GM23338 (cell line): ENCODE measurements at regions not wholly inside any gene's neighbourhood (a gene's known extent, or its start where the extent isn't known, plus 50 kb on each side); places are given as distances from the start of the nearest gene placed in this dataset.

Experiments used
- ATAC-seq: fragments of 200-7000 bp; cut with Tn5 transposase; 3 replicates; pipeline ENCODE4 v1.9.1; 2020
- DNase-seq: peaks from one replicate; pipeline ENCODE4 v3.0.0-alpha.2; 2015; ENCODE audit warnings: low spot score
- H2AFZ ChIP-seq: fragments of 200-600 bp; sonication (generic); 2 replicates; pipeline ENCODE4 v1.8.0; 2016; ENCODE audit warnings: antibody characterized with exemption, mild to moderate bottlenecking, moderate library complexity
- H3F3A ChIP-seq: fragments of 200-600 bp; sonication (generic); replicated peaks from 2 replicates; pipeline ENCODE4 v1.8.0; 2017; ENCODE audit warnings: antibody characterized with exemption, mixed run types, low read depth
- H3K27ac ChIP-seq: fragments of 200-600 bp; sonication (generic); 2 replicates; pipeline ENCODE4 v1.6.1; 2016; ENCODE audit warnings: low read depth
- H3K27me3 ChIP-seq: fragments of 200-600 bp; sonication (generic); 2 replicates; pipeline ENCODE4 v1.8.0; 2016; ENCODE audit warnings: mild to moderate bottlenecking, mixed run types, moderate library complexity; ENCODE audit not compliant: insufficient read depth
- H3K36me3 ChIP-seq: fragments of 200-600 bp; sonication (generic); 2 replicates; pipeline ENCODE4 v1.8.0; 2016; ENCODE audit warnings: mild to moderate bottlenecking; ENCODE audit not compliant: insufficient read depth
- H3K4me1 ChIP-seq: fragments of 200-600 bp; sonication (generic); 2 replicates; pipeline ENCODE4 v1.8.0; 2016; ENCODE audit warnings: mild to moderate bottlenecking, moderate library complexity; ENCODE audit not compliant: insufficient read depth
- H3K4me2 ChIP-seq: fragments of 200-600 bp; sonication (generic); 2 replicates; pipeline ENCODE4 v1.7.1; 2017; ENCODE audit warnings: mixed run types
- H3K4me3 ChIP-seq: fragments of 200-600 bp; sonication (generic); 2 replicates; pipeline ENCODE4 v1.6.1; 2016; ENCODE audit warnings: mixed run types
- H3K79me2 ChIP-seq: fragments of 200-600 bp; sonication (generic); replicated peaks from 2 replicates; pipeline ENCODE4 v1.8.0; 2017; ENCODE audit warnings: mild to moderate bottlenecking; ENCODE audit not compliant: insufficient read depth
- H3K9me2 ChIP-seq: fragments of 200-600 bp; sonication (generic); 2 replicates; pipeline ENCODE4 v1.8.0; 2017; ENCODE audit not compliant: insufficient read depth
- H4K20me1 ChIP-seq: fragments of 200-600 bp; sonication (generic); replicated peaks from 2 replicates; pipeline ENCODE4 v1.8.0; 2017; ENCODE audit warnings: mild to moderate bottlenecking; ENCODE audit not compliant: insufficient read depth
- H3K27ac Mint-ChIP-seq: 2 replicates; pipeline ENCODE4 v1.8.0; 2020; ENCODE audit warnings: inconsistent platforms, mild to moderate bottlenecking, moderate library complexity, mixed read lengths
- H3K27me3 Mint-ChIP-seq: 3 replicates; pipeline ENCODE4 v1.8.0; 2022; ENCODE audit warnings: low read depth, mild to moderate bottlenecking, moderate library complexity, mixed read lengths, inconsistent platforms; ENCODE audit not compliant: insufficient read depth, poor library complexity
- H3K36me3 Mint-ChIP-seq: 3 replicates; pipeline ENCODE4 v1.8.0; 2021; ENCODE audit warnings: low read depth, mild to moderate bottlenecking, inconsistent platforms, moderate library complexity, mixed read lengths
- H3K4me1 Mint-ChIP-seq: 3 replicates; pipeline ENCODE4 v1.8.0; 2020; ENCODE audit warnings: mild to moderate bottlenecking, inconsistent platforms, mixed read lengths
- H3K4me3 Mint-ChIP-seq: 3 replicates; pipeline ENCODE4 v1.8.0; 2021; ENCODE audit warnings: moderate library complexity, mild to moderate bottlenecking, inconsistent platforms, mixed read lengths
- H3K9me3 Mint-ChIP-seq: 3 replicates; pipeline ENCODE4 v1.8.0; 2020; ENCODE audit warnings: moderate library complexity, mild to moderate bottlenecking, inconsistent platforms, mixed read lengths
- CREB1 ChIP-seq: fragments of 250-450 bp; sonication (Bioruptor Pico); IDR thresholded peaks from 2 replicates; pipeline ENCODE4 v1.5.0; 2020; ENCODE audit warnings: low read depth, mild to moderate bottlenecking, moderate library complexity
- CTCF ChIP-seq, 2 experiments: fragments of 200-600 bp in 1 of 2; sonication (generic) in 1 of 2; conservative IDR thresholded peaks; 2 replicates each; pipeline versions ENCODE4 v1.5.1 to v1.6.1; 2016 to 2017; ENCODE audit warnings: antibody characterized with exemption in 2 of 2, low read depth in 2 of 2, mild to moderate bottlenecking in 2 of 2, moderate library complexity in 1 of 2
- ETS1 ChIP-seq: IDR thresholded peaks from 2 replicates; pipeline ENCODE4 v1.6.1; 2016; ENCODE audit warnings: antibody characterized with exemption
- EZH2 ChIP-seq: fragments of 200-600 bp; sonication (generic); IDR thresholded peaks from one replicate; pipeline ENCODE4 v1.8.0; 2017; ENCODE audit warnings: antibody characterized with exemption, mild to moderate bottlenecking, low read depth; ENCODE audit not compliant: unreplicated experiment
- EZH2phosphoT487 ChIP-seq: fragments of 200-600 bp; sonication (generic); IDR thresholded peaks from one replicate; pipeline ENCODE4 v1.8.1; 2018; ENCODE audit warnings: antibody characterized with exemption; ENCODE audit not compliant: unreplicated experiment
- JUNB ChIP-seq: IDR thresholded peaks from one replicate; pipeline ENCODE4 v1.6.1; 2016; ENCODE audit warnings: antibody characterized with exemption; ENCODE audit not compliant: unreplicated experiment
- NANOG ChIP-seq: IDR thresholded peaks from 2 replicates; pipeline ENCODE4 v1.6.1; 2016; ENCODE audit warnings: antibody characterized with exemption, borderline replicate concordance
- POLR2AphosphoS5 ChIP-seq: IDR thresholded peaks from 2 replicates; pipeline ENCODE4 v1.6.1; 2016; ENCODE audit warnings: antibody characterized with exemption, low read depth
- REST ChIP-seq: IDR thresholded peaks from one replicate; pipeline ENCODE4 v1.6.1; 2018; ENCODE audit warnings: antibody characterized with exemption; ENCODE audit not compliant: unreplicated experiment
- STAT1 ChIP-seq: IDR thresholded peaks from one replicate; pipeline ENCODE4 v1.6.1; 2016; ENCODE audit warnings: antibody characterized with exemption; ENCODE audit not compliant: unreplicated experiment
- ZNF114 ChIP-seq: fragments of 250-450 bp; sonication (Bioruptor Pico); IDR thresholded peaks from 2 replicates; pipeline ENCODE4 v1.5.0; 2020; ENCODE audit warnings: mild to moderate bottlenecking, moderate library complexity
- ZNF331 ChIP-seq: fragments of 250-450 bp; sonication (Bioruptor Pico); IDR thresholded peaks from 2 replicates; pipeline ENCODE4 v1.5.0; 2020; ENCODE audit warnings: low read depth, mild to moderate bottlenecking, moderate library complexity
- ZNF462 ChIP-seq: fragments of 250-450 bp; sonication (Bioruptor Pico); IDR thresholded peaks from 2 replicates; pipeline ENCODE4 v1.5.0; 2020; ENCODE audit warnings: mild to moderate bottlenecking, moderate library complexity

GRCh38 chr2:175601969-175602368 is 400.1 kb downstream of the LNPK start:
- no peak for DNase-seq
- Histone ChIP-seq H4K20me1 (no peaks in the 10 kb centered on the region), H2AFZ (no peak overlapping the region), H3K4me2 (no peak overlapping the region), H3K9me2 (no peaks in the 10 kb centered on the region), H3K27me3 (no peaks in the 10 kb centered on the region), H3K4me1 (peaks cover 52% of the 10 kb centered on the region), H3K36me3 (no peaks in the 10 kb centered on the region), H3K79me2 (no peaks in the 10 kb centered on the region), H3K27ac (no peak overlapping the region), H3F3A (no peaks in the 10 kb centered on the region), H3K4me3 (no peak overlapping the region)
- no peaks in the 10 kb centered on the region for H3K27me3 Mint-ChIP-seq
- no peak overlapping the region for H3K27ac Mint-ChIP-seq
- ATAC-seq, result no peak
- no peaks in the 10 kb centered on the region for H3K36me3 Mint-ChIP-seq
- no peak for TF ChIP-seq ETS1
- TF ChIP-seq EZH2phosphoT487, result no peak
- TF ChIP-seq ZNF462 (CRISPR knock-in tag), result no peak
- no peak for TF ChIP-seq REST
- TF ChIP-seq JUNB, result no peak
- no peak for TF ChIP-seq ZNF331 (CRISPR knock-in tag)
- no peak for TF ChIP-seq CTCF (conservative IDR thresholded peaks at IDR 0.05; ENCODE audit: low read depth in 2 of 2)
- no peak for TF ChIP-seq STAT1
- TF ChIP-seq ZNF114 (CRISPR knock-in tag), result no peak
- no peak for TF ChIP-seq EZH2
- no peak for TF ChIP-seq CREB1 (CRISPR knock-in tag)
- TF ChIP-seq NANOG, result no peak
- TF ChIP-seq POLR2AphosphoS5, result no peak
- H3K9me3 Mint-ChIP-seq, result no peaks in the 10 kb centered on the region
- H3K4me1 Mint-ChIP-seq, result peaks cover 28% of the 10 kb centered on the region
- H3K4me3 Mint-ChIP-seq, result no peak overlapping the region
